Lower lobe of right lung (tissue), 2 donors: ENCODE measurements at regions not wholly inside any gene's neighbourhood (a gene's known extent, or its start where the extent isn't known, plus 50 kb on each side); places are given as distances from the start of the nearest gene placed in this dataset.

Experiments used
- ATAC-seq, 2 donors: fragments of 200-7000 bp; cut with Tn5 transposase; one replicate each; pipeline ENCODE4 v1.9.1; 2020 to 2022; ENCODE audit warnings: mild to moderate bottlenecking in 2 of 2, moderate library complexity in 2 of 2
- DNase-seq: peaks from one replicate; pipeline ENCODE4 v3.0.0-alpha.2; 2020
- H3K27ac ChIP-seq: fragments of 200-600 bp; one replicate; pipeline ENCODE4 v1.8.0; 2022
- H3K27me3 ChIP-seq: fragments of 200-600 bp; one replicate; pipeline ENCODE4 v1.8.0; 2022; ENCODE audit warnings: low read depth
- H3K36me3 ChIP-seq: fragments of 200-600 bp; one replicate; pipeline ENCODE4 v1.8.0; 2022; ENCODE audit warnings: mild to moderate bottlenecking
- H3K4me1 ChIP-seq: fragments of 200-600 bp; one replicate; pipeline ENCODE4 v1.8.0; 2022
- H3K4me3 ChIP-seq: fragments of 200-600 bp; one replicate; pipeline ENCODE4 v1.8.0; 2022; ENCODE audit warnings: mild to moderate bottlenecking
- H3K9me3 ChIP-seq: fragments of 200-600 bp; one replicate; pipeline ENCODE4 v1.8.0; 2022
- intact Hi-C: fragments of 100-400 bp; cut with DNase I; formaldehyde crosslinking; loops from one replicate; pipeline ENCODE4 v1.11.0; 2022
- TF ChIP-seq, protein P1 (sequence below): fragments of 200-600 bp; IDR thresholded peaks from one replicate; pipeline ENCODE4 v1.8.0; 2022; ENCODE audit warnings: antibody characterized with exemption, mild to moderate bottlenecking
- donor health status: DM: no; HTN: yes; CAD: no; lungs with severe emphysema.

DNA sequence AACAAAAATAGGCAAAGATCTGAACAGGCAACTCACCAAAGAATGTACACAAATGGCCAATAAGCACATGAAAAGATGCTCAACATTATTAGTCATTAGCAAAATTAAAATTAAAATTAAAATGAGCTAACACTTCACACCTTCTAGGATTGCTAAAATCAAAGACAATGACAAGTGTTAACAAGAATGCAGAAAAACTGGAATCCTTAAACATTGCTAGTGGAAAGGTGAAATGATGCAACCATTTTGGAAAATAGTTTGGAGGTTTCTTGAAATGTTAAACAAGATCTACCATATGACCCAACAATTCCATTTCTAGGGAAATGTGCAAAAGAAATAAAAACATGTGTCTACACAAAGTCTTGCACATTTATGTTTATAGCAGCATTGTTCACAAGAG is 75.5 kb upstream of the DST start:
- no peak overlapping the region for H3K4me3 ChIP-seq
- TF ChIP-seq, protein P1, sequence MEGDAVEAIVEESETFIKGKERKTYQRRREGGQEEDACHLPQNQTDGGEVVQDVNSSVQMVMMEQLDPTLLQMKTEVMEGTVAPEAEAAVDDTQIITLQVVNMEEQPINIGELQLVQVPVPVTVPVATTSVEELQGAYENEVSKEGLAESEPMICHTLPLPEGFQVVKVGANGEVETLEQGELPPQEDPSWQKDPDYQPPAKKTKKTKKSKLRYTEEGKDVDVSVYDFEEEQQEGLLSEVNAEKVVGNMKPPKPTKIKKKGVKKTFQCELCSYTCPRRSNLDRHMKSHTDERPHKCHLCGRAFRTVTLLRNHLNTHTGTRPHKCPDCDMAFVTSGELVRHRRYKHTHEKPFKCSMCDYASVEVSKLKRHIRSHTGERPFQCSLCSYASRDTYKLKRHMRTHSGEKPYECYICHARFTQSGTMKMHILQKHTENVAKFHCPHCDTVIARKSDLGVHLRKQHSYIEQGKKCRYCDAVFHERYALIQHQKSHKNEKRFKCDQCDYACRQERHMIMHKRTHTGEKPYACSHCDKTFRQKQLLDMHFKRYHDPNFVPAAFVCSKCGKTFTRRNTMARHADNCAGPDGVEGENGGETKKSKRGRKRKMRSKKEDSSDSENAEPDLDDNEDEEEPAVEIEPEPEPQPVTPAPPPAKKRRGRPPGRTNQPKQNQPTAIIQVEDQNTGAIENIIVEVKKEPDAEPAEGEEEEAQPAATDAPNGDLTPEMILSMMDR: no peak
- no peaks in the 10 kb centered on the region for H3K9me3 ChIP-seq
- DNase-seq (no peak), ATAC-seq (no peak)
- no peaks in the 10 kb centered on the region for H3K36me3 ChIP-seq
- H3K4me1 ChIP-seq: peaks cover 16% of the 10 kb centered on the region
- intact Hi-C loops: no loop called here
- H3K27me3 ChIP-seq: no peaks in the 10 kb centered on the region
- no peak overlapping the region for H3K27ac ChIP-seq

DNA sequence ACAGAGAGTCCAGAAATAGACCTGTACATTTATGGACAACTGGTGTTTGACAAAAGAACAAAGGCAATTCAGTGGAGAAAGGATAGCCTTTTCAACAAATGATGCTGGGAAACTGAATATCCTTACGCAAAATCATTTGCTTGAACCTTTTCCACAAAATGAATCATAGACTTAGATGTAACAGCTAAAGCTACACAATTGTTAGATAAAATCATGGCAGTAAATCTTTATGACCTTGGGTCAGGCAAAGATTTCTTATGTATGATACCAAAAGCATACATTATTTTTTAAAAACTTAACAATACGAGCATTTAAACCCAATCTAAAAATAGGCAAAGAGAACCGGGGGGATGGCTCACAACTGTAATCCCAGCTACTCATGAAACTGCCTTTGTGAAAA is 73.5 kb upstream of the DST start:
- Histone ChIP-seq H3K9me3 (no peaks in the 10 kb centered on the region), H3K4me3 (no peak overlapping the region), H3K27ac (no peak overlapping the region), H3K4me1 (peaks cover 16% of the 10 kb centered on the region), H3K27me3 (no peaks in the 10 kb centered on the region), H3K36me3 (no peaks in the 10 kb centered on the region)
- DNase-seq (no peak), ATAC-seq (no peak)
- TF ChIP-seq, protein P1: no peak
- intact Hi-C loops: no loop called here

DNA sequence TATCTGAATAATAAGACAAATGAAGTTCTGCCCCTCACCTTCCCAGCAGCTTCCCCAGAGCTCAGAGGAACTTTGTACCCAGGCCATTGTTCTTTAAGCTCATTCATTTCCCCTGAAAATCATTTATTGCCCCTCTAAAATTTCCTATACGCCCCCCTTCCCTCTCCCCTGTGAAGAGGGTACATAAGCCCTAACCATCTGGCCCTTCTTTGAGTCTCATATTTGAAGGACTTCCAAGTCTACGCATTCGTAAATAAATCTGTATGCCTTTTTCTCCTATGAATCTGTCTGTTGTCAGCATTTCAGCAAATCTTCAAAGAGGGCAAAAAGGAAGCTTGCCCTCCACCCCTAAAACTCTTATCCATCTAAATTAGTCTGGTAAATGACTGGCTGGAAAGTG is 73.1 kb upstream of the DST start:
- Histone ChIP-seq H3K4me1 (peaks cover 16% of the 10 kb centered on the region), H3K27ac (peak overlapping the region; percentile 2), H3K9me3 (no peaks in the 10 kb centered on the region), H3K4me3 (no peak overlapping the region), H3K36me3 (no peaks in the 10 kb centered on the region), H3K27me3 (no peaks in the 10 kb centered on the region)
- intact Hi-C loops: no loop called here
- ATAC-seq (no peak), DNase-seq (no peak)
- TF ChIP-seq, protein P1: no peak

DNA sequence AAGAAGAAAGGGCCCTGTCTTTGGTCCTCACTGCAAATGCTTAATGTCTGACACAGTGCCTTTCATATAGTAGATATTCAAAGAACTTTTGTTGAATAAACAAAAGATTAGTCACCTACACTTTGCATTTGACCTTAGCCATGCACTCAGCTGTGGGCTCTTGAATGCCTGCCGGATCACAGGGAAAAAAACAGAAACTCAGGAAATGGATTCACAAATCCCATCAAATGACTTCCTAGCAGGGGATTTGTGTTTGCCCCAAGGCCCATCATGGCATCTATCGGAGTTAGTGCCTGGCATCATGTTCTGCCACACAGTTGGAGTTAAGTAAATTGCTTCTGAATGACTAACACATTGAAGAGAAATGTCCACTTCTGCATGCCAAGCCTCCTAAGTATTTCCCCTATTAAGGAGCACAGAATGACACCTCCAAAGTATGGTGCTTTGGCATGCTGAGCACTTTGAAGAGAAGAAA is 72.3 kb upstream of the DST start:
- DNase-seq (no peak), ATAC-seq (peak; percentile 79 to 82)
- TF ChIP-seq, protein P1: no peak
- Histone ChIP-seq H3K27me3 (no peaks in the 10 kb centered on the region), H3K4me3 (no peak overlapping the region), H3K27ac (peak overlapping the region; percentile 2), H3K9me3 (no peaks in the 10 kb centered on the region), H3K36me3 (no peaks in the 10 kb centered on the region), H3K4me1 (peaks cover 16% of the 10 kb centered on the region)
- intact Hi-C loops: no loop called here

DNA sequence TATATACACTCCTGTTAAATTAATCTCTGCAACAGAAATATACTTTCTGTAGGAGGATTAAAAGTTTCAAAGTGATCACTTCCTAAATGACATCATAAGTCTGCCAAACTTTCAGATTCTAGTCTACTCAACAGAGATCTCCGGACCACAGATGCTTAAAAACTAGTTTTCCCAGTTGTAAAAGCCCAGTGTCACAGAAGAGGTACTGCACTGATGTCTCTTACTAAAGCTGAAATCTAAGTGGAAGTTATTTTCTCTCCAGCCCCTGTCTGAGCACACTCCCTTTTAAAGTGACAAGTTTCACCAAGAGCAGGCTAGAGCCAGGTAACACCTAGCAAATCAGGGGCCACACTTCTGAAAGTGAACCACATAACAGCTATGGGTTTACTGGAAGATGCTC is 71.6 kb upstream of the DST start:
- H3K27ac ChIP-seq: peak overlapping the region; percentile 2
- no peaks in the 10 kb centered on the region for H3K36me3 ChIP-seq
- H3K4me1 ChIP-seq: peaks cover 16% of the 10 kb centered on the region
- intact Hi-C loops: no loop called here
- H3K27me3 ChIP-seq: no peaks in the 10 kb centered on the region
- no peak for DNase-seq
- no peaks in the 10 kb centered on the region for H3K9me3 ChIP-seq
- H3K4me3 ChIP-seq: no peak overlapping the region
- ATAC-seq: peak; percentile 14 to 20
- TF ChIP-seq, protein P1: no peak

DNA sequence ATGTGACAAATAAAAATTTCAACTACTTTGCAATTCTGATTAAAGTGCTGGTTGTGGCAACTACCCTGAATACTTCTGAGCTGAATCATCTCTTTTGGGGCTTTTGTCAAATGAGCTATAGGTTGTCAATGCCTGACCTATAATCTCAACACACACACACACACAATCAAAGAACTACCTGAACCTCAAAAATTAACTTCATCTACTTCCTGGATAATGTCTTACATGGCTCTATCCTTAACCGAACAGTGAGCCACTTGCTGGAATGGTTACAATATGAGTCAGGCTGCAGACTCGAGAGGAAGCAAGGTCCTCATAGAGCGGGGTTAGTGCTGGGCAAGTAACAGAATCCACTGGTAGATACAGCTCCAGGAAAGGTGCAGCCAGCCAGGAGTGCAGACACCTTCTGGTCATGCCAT is 70.6 kb upstream of the DST start:
- TF ChIP-seq, protein P1: no peak
- H3K36me3 ChIP-seq: no peaks in the 10 kb centered on the region
- no peak for DNase-seq
- H3K4me3 ChIP-seq: no peak overlapping the region
- H3K27me3 ChIP-seq: no peaks in the 10 kb centered on the region
- ATAC-seq: peak; percentile 87 to 90
- peaks cover 16% of the 10 kb centered on the region for H3K4me1 ChIP-seq
- no peaks in the 10 kb centered on the region for H3K9me3 ChIP-seq
- no peak overlapping the region for H3K27ac ChIP-seq
- intact Hi-C loops: no loop called here
